ENCODE measurements at regions not wholly inside any gene's neighbourhood (a gene's known extent, or its start where the extent isn't known, plus 50 kb on each side); places are given as distances from the start of the nearest gene placed in this dataset.
"Not testable (repeated sequence)": the region's sequence is repeated elsewhere in the genome, so short reads cannot be mapped to it uniquely, and the experiment has no call there.

DNA sequence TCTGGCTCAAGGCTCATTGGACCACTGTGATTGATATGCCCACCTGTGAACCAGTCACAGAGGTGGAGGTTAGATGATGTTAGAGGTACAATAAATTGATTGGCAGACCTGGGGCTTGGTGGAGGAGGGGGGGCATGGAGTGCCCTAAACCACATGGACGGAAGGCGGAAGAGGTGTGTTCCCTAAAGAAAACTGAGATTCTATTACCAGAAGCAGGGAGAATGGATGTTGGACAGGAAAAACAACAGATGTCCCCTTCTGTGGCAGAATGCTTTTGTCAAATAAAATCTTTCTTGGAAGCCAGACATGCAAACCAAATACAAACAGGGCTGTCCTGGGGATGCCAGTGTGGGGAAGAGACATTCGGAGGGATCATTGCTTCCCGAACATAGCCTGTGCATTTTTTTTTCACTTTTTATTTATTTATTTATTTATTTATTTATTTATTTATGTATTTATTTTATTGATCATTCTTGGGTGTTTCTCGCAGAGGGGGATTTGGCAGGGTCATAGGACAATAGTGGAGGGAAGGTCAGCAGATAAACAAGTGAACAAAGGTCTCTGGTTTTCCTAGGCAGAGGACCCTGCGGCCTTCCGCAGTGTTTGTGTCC lies 433.9 kb downstream of the RPS24 start:
- no peak for DNase-seq (ENCODE audit: extremely low read depth in 1 of 2, low read depth in 1 of 2)

DNA sequence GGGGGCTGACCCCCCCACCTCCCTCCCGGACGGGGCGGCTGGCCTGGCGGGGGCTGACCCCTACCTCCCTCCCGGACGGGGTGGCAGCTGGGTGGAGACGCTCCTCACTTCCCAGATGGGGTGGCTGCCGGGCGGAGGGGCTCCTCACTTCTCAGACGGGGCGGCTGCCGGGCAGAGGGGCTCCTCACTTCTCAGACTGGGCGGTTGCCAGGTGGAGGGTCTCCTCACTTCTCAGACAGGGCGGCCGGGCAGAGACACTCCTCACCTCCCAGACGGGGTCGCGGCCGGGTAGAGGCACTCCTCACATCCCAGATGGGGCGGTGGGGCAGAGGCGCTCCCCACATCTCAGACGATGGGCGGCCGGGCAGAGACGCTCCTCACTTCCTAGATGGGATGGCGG lies 435.1 kb downstream of the RPS24 start:
- not testable (repeated sequence) for DNase-seq (ENCODE audit: extremely low read depth in 1 of 2, low read depth in 1 of 2)

DNA sequence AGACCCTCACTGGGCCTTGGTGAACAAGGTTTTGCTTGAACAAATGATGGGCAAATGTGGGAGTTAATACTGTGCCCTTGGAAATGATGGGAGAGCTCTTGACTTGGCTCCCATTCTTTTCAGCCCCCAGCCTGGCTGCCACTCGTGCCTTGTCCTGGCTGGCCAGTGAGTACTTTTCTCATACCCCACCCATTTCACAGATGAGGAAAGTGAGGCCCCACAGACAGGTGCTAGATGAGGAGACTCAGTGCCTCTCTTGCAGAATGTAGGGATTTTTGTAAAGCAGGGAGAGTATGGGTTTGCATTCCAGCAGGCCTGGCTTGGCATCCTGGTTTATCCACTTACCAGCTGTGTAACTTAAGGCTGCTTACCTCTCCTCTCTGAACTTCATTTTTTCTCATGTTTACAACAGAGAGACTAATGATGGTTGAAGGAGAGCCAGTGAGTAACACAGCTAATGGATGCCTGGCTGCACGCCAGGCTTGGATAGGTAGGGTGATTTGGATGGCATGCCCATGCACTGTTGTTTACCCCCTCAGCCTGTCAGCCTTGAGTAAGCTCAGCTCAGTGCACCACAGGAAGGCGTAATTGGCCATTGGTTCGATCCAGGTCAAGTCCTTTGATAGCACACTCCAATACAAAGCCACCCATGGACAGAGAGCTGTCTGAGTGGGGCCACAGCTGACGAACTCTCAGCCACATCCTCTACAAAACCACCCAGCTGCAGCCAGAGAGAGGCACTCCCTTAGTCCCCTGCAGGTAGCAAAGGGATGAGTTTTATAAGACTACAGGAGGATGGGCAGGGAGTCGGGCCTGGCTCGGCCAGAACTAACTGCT lies 436.8 kb downstream of the RPS24 start:
- DNase-seq (ENCODE audit: extremely low read depth in 1 of 2, low read depth in 1 of 2): no peak

DNA sequence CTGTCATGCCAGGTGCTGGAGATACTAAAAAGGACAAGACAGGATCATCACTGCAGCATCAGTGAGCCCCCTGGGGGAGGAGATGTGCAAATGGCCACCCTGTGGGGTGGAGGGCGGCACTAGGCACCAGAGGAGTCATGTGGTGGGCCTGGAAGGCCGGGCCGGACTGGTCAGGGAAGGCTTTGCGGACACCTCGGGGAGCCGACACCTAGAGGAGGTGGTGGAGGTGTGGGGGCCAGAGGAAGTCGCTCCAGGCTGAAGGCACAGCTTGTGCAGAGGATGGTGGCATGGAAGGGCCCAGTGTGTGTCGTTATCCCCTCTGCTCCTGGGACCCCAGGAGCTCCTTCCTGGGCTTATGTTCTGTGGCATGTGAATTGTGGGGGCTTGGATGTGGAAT lies 437.7 kb downstream of the RPS24 start:
- no peak for DNase-seq (ENCODE audit: extremely low read depth in 1 of 2, low read depth in 1 of 2)

DNA sequence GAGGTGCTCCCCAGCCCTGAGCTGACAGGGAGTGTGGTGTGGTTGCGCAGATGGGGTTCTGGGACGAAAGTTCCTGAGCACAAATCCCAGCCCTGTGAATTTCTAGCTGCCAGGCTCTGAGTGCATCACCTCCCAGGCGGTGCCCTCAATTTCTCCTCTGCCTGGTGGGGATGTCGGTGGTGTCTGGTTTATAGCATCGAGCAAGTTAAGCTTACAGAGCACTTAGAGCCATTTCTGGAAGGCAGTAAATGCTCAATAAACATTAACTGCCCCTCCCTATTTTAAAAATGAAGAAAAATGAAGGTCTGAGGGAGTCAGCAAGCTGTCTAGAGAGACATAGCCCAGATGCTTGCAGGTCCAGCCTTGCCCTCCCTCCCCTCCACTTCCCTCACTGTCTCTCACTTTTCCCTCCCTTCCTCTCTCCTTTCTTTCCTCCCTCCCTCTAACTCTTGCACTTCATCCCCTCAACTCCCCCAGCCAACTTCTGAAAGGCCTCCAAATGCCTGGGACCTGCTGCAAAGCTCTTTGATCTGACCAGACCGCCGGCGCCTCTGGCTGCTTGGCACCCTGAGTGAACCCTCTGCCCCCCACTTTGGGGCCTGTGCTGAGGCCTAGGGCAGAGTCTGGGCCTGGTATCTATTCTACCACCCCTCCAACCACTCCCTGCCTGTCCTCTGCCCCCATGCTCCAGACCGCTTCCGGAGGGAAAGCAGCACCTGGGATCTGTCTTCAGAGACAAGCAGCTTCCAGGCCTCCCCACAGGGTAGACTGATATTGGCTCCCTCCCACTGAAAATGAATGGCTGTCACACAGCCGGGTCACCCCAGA lies 438.3 kb downstream of the RPS24 start:
- no peak for DNase-seq (ENCODE audit: extremely low read depth in 1 of 2, low read depth in 1 of 2)

DNA sequence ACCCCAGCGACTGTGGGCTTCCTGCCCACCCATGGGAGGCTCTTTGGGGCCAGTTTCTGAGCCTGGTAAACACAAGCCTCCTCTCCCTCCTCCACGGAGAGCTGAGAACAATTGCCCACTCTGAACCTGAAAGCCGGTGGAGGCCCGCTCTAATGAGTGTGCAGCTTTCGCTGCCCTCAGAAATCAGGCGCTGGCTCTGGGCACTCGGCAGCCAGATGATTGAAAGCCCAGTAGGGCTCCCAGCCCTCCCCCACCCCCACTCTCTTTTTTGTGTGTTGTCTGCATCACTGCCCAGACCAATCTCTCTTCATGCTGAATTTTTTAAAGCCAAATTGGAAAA lies 438.9 kb downstream of the RPS24 start:
- DNase-seq (ENCODE audit: extremely low read depth in 1 of 2, low read depth in 1 of 2): no peak

DNA sequence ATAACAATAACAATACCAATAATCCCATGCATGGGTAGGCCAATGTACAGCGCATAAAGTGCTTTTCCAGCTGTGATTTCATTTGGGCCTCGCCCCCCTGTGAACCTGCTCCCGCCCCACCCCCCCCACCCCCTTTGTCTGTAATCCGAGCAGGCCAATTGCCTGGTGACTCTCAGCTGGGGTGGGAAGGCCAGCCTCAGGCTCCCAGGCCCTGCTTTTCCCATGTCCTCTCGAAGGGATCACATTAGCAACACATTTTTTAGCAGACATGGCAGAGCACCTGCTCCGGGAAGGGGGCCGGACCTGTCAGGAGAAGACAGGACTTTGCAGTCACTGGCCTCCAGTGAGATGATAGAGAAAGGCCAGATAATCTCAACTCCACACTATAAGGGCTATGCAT lies 439.3 kb downstream of the RPS24 start:
- DNase-seq (ENCODE audit: extremely low read depth in 1 of 2, low read depth in 1 of 2): no peak

DNA sequence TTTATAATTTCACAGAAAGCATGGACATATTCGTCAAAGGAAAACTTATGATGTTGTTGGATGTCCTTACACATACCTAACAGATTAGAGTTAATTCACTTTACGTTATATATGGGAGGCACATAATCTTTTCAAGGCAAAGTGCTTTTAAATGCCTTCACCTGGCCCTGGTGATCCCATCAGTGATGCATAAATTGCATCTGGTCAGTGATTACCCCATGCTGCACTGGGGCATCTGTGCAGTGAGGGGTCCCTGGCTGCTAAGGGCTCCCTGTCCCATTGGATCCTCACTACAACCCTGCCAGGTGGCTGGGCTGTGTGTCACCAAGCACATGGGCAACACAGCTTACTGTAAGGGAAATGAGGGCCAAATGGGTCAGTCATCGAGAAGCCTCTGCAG lies 441.1 kb downstream of the RPS24 start:
- DNase-seq (ENCODE audit: extremely low read depth in 1 of 2, low read depth in 1 of 2): no peak

DNA sequence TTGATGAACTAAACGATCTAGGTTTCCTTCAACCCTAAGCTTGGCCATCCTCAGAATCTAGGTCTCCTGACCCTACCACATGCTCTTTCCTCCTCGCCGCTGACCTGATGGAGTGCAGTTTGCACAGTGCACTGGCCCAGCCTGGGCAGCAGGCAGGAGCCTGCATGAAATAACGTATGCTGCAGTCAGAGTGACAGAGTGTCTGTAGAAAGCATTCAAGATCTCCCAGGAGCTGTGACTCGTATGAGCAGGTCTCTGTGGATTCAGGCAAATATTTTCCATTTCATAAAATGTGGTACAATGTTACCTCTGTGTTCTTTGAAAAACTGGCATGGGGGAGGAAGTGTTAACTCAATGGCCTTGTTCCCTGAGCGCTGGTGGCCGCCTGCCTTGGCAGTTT lies 441.8 kb downstream of the RPS24 start:
- DNase-seq (ENCODE audit: extremely low read depth in 1 of 2, low read depth in 1 of 2): no peak

DNA sequence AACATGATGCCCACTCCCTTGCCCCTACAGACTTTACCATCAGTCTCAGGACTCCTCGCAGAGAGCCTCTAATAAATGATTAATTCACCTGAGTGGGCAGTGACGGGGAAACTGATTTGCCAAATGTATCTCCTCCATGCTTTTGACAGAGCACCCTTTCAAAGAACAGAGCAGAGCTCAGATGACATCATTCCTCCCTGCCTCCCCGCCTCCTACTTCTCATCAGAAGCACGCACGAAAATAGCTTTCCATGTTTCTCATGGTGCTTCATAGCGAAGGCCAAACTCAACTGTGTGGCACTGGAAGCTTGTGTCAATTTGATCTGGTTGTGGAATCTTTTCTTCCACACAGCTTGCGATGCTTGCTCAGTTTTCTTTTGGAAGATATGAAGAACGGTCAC lies 442.5 kb downstream of the RPS24 start:
- DNase-seq (ENCODE audit: extremely low read depth in 1 of 2, low read depth in 1 of 2): no peak

DNA sequence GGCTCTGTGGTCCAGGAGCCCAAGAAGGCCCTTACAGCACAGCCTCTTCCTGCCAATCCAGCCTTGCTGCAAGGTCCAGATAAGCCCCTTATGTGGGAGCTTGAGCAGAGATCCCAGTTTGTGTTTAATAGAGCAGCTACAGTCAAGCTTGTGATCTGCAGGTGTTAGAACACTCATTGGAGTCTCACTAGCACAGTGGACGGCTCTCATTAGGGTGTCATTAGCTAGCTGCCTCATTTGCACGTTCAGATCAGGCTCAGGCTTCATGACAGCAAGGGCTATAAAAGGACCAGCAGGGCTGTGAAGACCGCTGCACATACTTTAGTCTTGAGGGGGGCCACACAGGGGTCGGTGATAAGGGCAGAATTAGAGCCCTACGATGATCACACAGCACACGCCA lies 443.2 kb downstream of the RPS24 start:
- no peak for DNase-seq (ENCODE audit: extremely low read depth in 1 of 2, low read depth in 1 of 2)

DNA sequence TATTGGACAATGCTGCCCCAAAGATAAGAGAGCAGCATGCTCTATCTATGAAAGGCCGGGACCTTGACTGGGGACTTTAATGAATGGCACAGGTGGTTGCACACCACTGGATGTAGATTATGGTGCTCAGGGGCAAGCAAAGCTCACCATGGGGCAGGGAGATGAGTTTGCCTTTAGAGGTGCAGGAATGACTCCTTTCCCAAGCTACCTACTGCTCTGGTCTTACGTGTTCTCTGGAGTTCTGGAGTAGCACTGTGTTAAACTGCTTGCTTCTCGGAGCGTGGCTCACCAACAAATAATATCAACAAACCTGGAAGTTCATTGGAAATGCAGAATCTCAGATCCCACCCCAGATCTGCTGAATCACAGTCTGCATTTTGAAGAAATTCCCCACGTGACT lies 445.3 kb downstream of the RPS24 start:
- DNase-seq (ENCODE audit: extremely low read depth in 1 of 2, low read depth in 1 of 2): no peak

DNA sequence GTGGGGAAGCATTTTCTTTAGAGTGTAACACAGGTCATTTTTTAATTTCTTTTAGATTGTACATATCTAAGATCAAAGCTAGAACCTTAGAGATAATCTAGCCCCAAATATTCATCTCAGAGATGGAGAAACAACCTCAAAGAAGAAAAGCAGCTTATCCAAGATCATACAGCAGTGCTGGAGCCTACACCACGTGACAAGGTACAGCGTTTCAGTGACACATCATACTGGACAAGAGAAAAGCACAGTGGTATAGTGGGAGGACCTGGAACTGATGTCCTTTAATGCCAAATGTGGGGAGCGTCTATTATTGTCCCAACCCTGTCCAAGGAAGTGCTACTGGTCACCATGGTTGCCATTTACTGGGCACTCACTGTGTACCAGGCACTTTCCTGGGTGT lies 445.8 kb downstream of the RPS24 start:
- no peak for DNase-seq (ENCODE audit: extremely low read depth in 1 of 2, low read depth in 1 of 2)

DNA sequence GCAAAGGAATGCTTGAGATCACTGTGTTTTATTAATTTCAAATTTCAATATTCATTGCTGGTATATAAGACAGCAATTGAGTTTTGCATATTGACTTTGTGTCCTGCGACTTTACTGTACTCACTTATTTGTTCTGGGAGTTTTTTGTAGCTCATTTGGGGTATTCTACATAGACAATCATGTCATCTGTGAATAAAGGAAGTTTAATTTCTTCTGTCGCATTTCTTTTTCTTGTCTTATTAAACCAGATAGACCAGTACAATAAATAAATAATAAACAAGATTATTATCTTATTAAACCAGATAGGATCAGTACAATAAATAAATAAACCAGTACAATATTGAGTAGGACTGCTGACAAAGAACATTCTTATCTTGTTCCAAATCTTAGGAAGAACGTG lies 448.2 kb downstream of the RPS24 start:
- no peak for DNase-seq (ENCODE audit: extremely low read depth in 1 of 2, low read depth in 1 of 2)

DNA sequence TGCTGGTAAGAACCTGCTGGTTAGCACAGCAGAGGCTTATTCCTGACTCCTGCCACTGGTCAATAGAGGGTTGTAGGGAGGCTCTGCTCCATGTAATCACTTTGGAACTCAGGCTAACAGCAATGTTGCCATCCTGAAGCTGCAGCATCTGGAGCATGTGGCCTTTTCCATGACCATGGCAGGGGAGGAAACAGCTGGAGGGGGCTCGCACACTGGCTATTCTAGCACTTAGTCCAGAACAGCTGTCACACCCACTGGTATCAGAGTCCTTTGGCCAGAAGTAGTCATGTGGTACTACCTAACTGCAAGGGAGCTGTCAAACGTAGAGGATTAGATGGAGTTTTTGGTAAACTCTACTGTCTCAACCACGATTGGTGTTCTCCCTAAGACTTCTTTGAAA lies 450.0 kb downstream of the RPS24 start:
- DNase-seq (ENCODE audit: extremely low read depth in 1 of 2, low read depth in 1 of 2): no peak

DNA sequence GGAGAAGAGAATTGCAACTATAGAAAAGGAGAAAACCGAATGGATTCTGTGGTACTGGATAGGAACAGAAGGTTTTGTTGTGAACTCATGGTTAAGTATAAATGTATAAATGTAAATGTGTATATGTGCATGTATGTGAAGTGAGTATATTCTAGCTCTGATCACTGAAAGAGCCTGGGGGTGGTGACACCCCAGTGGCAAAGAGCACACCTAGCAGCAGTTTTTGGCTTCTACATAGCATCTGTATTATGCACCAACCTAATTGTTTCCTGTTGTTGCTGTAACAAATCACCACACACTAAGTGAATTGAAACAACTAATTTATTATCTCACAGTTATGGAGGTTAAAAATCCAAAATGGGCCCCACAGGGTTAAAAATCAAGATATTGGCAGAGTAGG lies 455.4 kb downstream of the RPS24 start:
- DNase-seq (ENCODE audit: extremely low read depth in 1 of 2, low read depth in 1 of 2): no peak

DNA sequence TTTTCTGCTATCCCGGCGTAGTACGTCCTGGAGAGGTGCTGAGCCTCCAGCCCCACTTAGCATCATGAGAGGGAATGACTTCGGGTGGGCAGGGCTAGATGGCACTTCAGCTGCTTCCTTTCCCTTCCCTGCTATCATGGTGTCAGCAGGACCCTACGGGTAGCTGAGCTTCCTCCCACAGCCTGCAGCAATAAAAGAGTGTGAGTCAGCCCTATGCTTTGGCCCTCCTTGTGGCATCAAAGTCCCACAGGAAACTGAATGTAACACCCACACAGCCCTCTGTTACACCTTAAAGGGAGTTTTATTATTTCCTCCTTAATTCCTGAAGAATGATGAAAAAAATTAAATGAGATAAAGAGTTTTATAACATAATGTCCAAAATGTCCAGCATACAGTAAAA lies 458.1 kb downstream of the RPS24 start:
- DNase-seq (ENCODE audit: extremely low read depth in 1 of 2, low read depth in 1 of 2): no peak

DNA sequence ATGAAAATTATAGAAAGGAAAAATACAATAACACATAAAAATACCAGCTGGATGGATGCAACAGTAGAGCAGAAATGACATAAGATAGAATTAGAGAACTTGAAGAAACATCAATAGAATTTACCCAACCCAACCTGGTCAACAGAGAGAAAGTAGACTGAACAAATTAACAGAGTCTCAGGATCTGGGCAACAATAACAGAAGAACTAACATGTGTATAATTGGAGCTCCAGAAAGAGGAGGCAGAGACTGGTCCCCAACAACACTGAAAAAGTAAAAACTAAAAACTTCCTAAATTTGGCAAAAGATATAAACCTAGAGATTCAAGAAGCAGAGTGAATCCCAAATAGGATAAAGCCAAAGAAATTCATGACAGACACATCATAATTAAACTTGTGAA lies 458.8 kb downstream of the RPS24 start:
- DNase-seq (ENCODE audit: extremely low read depth in 1 of 2, low read depth in 1 of 2): no peak

DNA sequence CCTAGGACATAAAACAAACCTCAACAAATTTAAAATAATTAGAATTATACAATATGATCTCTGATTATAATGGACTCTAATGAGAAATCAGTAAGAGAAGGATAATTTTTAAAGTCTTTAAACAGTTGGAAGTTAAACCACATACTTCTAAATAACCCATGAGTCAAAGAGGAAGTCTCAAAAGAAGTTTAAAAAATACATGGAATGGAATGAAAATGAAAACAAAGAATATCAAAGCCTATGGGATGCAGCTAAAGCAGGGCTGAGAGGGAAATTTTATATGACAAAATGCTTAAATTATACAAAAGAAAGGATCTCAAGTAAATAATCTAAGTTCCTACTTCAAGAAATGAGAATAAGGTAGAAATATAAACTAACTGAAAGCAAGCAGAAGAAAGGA lies 460.5 kb downstream of the RPS24 start:
- DNase-seq (ENCODE audit: extremely low read depth in 1 of 2, low read depth in 1 of 2): no peak

DNA sequence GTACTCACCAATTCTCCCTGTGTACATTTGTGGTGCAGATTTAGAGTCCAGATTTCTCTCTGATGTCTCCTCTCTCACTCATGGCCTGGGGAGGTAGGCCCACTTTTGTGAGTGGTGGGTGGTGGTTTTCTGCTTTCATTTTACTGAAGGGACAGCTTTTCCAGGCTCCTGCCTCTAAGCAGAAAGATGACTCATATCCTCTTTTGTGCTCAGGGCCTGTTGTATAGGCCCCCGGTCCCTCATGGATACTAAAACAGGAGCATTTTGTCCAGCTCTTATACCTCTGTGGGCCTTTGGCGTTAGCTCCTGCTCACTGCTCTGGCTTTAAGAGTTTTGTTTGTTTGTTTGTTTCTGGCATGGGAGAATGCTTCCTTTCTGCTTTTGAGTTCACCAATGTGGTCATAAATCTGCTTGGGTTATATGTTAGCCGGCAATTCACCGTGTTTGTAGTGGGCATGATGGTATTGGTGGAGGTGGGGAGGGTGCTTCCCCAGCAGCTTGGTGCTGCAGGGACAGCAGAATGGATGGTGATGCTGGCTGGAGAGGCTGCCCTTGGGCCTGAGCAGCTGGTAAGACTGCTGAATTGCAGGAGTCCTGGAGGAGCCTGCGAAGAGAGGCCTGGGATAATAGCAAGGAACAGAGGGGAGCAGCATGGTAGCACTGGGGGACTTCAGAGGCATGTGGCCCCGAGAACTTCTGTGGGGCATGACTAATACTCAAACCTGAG lies 468.7 kb downstream of the RPS24 start:
- no peak for DNase-seq (ENCODE audit: extremely low read depth in 1 of 2, low read depth in 1 of 2)

DNA sequence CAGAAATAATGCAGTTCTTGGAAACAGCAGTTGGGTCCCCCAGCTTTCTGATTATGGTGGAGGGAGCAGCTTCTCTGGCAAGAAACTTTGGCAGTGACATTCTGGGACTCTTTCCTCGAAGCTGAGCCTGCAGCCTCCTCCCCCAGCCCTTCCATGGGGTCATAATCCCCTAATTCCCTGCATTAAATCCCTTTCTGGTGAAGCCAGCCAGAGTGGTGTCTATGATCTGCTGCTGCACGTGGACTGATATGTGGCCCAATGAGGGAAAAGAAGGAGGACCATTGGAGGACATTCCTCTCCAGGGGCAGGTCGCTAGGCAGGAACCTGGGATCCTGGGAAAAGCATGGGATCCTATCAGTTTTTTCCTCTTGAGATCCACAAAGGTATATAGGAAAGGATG lies 470.5 kb downstream of the RPS24 start:
- DNase-seq (ENCODE audit: extremely low read depth in 1 of 2, low read depth in 1 of 2): no peak
